ENCODE measurements at regions not wholly inside any gene's neighbourhood (a gene's known extent, or its start where the extent isn't known, plus 50 kb on each side); places are given as distances from the start of the nearest gene placed in this dataset.

- no peak for DNase-seq (ENCODE audit: extremely low read depth, low read depth)
- TF ChIP-seq, protein P1, sequence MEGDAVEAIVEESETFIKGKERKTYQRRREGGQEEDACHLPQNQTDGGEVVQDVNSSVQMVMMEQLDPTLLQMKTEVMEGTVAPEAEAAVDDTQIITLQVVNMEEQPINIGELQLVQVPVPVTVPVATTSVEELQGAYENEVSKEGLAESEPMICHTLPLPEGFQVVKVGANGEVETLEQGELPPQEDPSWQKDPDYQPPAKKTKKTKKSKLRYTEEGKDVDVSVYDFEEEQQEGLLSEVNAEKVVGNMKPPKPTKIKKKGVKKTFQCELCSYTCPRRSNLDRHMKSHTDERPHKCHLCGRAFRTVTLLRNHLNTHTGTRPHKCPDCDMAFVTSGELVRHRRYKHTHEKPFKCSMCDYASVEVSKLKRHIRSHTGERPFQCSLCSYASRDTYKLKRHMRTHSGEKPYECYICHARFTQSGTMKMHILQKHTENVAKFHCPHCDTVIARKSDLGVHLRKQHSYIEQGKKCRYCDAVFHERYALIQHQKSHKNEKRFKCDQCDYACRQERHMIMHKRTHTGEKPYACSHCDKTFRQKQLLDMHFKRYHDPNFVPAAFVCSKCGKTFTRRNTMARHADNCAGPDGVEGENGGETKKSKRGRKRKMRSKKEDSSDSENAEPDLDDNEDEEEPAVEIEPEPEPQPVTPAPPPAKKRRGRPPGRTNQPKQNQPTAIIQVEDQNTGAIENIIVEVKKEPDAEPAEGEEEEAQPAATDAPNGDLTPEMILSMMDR (IDR thresholded peaks at IDR 0.05; ENCODE audit: low read depth, low read length): no peak
Observed at GRCh38 chr12:78600541-78600940, 264.0 kb upstream of the SYT1 start.

DNA sequence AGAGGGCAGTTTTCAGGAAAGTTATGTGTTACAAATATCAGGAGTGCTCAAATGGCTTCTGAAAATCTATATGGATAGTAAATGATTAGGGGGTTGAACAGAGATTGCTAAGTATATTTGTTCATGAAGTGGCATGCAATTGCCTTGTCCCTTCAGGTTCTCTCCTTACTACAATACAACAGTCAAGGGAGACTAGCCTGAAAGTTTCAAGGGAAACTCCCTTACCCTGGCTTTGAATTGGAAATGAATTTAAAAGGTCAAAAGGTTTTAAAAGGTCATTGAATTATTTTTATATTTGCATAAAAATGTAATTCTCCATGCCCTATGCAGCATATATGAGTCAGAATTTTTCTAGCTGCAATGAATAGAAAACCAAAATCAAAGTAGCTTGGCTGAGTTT is 253.1 kb upstream of the SYT1 start:
- TF ChIP-seq, protein P1 (IDR thresholded peaks at IDR 0.05; ENCODE audit: low read depth, low read length): no peak
- DNase-seq (ENCODE audit: extremely low read depth, low read depth): no peak

DNA sequence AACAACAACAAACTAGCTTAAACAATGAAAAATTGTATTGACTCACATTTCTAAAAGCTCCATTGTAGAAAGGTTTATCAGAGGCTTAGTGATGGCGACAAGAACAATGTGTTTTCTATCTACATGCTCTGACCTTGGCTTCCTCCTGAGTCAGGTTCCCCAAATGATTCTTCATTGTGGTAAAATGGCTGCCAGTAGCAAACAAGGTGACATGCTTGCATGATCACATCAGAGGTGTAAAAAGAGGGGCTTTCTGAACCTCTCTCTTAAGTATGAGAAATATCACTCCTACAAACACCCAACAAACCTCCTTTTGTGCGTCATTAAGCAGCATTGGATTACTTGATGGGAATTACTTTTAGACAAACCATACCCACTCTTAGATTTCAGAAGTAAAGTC is 252.4 kb upstream of the SYT1 start:
- DNase-seq (ENCODE audit: extremely low read depth, low read depth): no peak
- TF ChIP-seq, protein P1 (IDR thresholded peaks at IDR 0.05; ENCODE audit: low read depth, low read length): no peak

DNA sequence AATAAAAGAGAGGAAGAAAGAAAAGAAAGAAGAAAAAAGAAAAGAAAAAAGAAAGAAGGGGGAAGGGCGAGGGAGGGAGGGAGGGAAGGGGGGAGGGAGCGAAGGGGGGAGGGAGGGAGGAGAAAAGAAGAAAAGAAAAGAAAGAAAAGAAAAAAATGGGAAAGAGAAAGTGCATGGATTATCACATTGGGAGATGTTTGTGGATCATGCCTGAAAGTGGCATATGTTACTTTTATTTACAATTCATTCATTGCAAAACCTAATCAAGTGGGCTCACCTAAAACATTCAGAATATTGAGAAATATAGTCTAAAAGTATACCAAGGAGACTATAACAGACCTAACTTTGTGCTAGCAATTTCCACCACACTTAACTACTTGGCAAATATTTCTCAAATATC is 246.9 kb upstream of the SYT1 start:
- TF ChIP-seq, protein P1 (IDR thresholded peaks at IDR 0.05; ENCODE audit: low read depth, low read length): no peak
- DNase-seq (ENCODE audit: extremely low read depth, low read depth): no peak

- DNase-seq (ENCODE audit: extremely low read depth, low read depth): no peak
- TF ChIP-seq, protein P1 (IDR thresholded peaks at IDR 0.05; ENCODE audit: low read depth, low read length): no peak
Observed at GRCh38 chr12:78622529-78623195, 241.9 kb upstream of the SYT1 start.

- TF ChIP-seq, protein P1 (IDR thresholded peaks at IDR 0.05; ENCODE audit: low read depth, low read length): no peak
- DNase-seq (ENCODE audit: extremely low read depth, low read depth): no peak
Observed at GRCh38 chr12:78628491-78629100, 236.0 kb upstream of the SYT1 start.

DNA sequence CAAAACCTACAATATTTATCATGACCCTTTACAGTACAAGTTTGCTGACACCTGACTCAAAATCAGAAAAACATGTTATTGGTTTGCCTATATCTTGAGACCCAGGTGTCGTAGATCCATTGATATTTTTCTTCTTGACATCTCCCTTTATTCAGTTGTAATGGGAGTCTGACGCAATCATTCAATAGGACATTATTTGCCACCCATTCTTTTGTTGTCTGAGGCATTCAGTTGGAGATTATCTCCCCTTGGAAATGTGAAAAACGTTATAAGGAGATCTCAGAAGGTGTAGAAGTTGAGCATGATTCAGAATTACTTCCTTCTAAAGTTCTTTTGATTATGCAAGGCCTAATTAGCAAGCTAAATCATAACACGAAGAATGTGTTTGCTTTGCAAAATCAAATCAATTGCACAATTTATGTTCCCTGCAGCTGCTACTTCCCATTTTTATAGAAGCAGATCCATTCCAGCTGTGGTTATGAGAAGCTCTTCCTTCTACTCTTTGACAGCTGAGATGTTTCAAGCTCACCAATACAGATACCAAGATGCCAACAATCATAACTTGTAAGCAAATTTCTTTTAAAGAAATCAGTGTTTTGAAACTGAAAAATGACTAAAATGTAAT is 228.2 kb upstream of the SYT1 start:
- no peak for DNase-seq (ENCODE audit: extremely low read depth, low read depth)
- TF ChIP-seq, protein P1 (IDR thresholded peaks at IDR 0.05; ENCODE audit: low read depth, low read length): no peak
